ENCODE measurements at regions not wholly inside any gene's neighbourhood (a gene's known extent, or its start where the extent isn't known, plus 50 kb on each side); places are given as distances from the start of the nearest gene placed in this dataset.

DNA sequence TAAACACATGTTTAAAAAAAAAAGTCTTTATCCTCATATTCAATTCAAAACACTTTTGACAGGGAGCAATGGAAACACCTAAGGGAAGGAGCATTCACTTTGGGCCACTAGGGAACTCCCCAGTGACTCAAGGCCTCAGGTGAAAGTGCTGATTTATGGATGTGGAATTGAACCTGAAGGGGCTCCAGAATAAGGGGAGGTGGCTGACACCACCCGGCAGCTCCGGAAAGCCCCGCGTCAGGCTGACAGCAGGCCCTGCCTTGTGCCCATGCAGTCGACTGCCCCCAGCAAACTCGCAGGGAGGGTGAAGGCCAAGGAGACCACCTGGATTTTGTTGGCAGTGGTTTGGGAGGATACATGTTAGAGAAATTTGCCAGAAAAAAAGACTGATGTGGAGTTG lies 275.3 kb upstream of the NCKAP5 start:
- ChIA-PET POLR2A (no interaction called here), CTCF (interaction anchor here (0.8 to 4.5 kb wide), 16 partner anchors 8 to 1495 kb away, joined by 3 to 34 read pairs (median 7); no protein-coding TSS in a partner anchor)
- TF ChIP-seq, protein P1, sequence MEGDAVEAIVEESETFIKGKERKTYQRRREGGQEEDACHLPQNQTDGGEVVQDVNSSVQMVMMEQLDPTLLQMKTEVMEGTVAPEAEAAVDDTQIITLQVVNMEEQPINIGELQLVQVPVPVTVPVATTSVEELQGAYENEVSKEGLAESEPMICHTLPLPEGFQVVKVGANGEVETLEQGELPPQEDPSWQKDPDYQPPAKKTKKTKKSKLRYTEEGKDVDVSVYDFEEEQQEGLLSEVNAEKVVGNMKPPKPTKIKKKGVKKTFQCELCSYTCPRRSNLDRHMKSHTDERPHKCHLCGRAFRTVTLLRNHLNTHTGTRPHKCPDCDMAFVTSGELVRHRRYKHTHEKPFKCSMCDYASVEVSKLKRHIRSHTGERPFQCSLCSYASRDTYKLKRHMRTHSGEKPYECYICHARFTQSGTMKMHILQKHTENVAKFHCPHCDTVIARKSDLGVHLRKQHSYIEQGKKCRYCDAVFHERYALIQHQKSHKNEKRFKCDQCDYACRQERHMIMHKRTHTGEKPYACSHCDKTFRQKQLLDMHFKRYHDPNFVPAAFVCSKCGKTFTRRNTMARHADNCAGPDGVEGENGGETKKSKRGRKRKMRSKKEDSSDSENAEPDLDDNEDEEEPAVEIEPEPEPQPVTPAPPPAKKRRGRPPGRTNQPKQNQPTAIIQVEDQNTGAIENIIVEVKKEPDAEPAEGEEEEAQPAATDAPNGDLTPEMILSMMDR (IDR thresholded peaks at IDR 0.05; ENCODE audit: control extremely low read depth, extremely low read depth, low read depth, missing control alignments): no peak

DNA sequence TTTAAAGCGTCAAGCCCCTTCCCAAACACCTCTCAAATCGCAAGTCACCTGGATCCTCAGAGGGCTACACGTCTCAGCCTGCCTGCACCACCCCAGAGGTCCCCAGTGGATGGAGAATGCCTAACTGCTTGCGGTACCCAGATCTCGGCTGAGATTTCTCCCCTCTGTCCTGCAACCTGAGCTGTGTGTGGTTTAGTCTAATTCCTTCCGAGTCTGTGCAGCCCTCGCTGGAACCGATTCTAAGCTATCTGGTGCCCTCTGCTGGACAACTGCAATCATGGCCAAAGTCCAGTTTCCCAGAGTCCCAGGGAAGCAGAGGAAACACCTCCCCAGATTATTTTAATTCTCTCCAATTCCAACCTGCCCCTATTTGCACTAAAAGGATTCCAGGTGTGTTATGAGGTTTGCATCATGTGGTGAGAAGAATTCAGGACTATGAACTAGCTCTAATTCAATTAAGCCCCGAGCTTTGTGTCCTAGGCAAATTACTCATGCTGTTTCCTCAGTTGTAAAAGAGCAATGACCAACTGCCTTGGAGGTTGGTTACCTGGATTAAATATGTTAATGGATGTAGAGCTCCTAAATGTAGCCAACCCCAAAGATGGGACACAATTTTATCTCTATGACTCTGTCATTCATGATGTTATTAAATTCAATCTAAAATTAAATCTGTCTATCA lies 276.1 kb upstream of the NCKAP5 start:
- ChIA-PET CTCF (interaction anchor here (0.7 to 4.5 kb wide), 36 partner anchors 9 to 1496 kb away, joined by 3 to 34 read pairs (median 4); no protein-coding TSS in a partner anchor), POLR2A (no interaction called here)
- TF ChIP-seq, protein P1 (IDR thresholded peaks at IDR 0.05; ENCODE audit: control extremely low read depth, extremely low read depth, low read depth, missing control alignments): peak; percentile 92
- DNase-seq (ENCODE audit: extremely low spot score): peak; percentile 77

More for the DNA sequence above, 275.3 kb upstream of the NCKAP5 start:
- DNase-seq (ENCODE audit: extremely low spot score): no peak

DNA sequence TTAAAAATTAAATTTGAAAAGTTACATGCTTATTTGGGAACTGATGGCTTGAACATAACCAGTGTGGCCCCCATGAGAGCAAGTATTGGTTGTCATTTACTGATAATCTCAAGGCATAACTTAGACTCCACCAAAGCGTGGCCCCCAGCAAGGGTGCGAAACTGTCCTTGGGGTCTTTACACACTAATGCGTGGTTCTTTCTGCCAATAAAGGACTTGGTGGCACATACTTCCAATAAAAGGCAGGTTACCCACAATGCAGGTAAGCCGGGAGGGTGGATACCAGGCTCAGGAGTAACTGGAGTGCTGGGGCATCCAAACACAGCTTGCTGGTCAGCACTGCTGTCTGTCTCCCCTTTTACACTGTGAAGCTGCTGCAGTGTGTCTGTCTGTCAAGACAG lies 278.2 kb upstream of the NCKAP5 start:
- ChIA-PET CTCF (interaction anchor here (1.4 to 4.5 kb wide), 3 partner anchors 9 to 1299 kb away, joined by 4 to 34 read pairs (median 5); no protein-coding TSS in a partner anchor), POLR2A (no interaction called here)
- TF ChIP-seq, protein P1 (IDR thresholded peaks at IDR 0.05; ENCODE audit: control extremely low read depth, extremely low read depth, low read depth, missing control alignments): no peak
- DNase-seq (ENCODE audit: extremely low spot score): no peak

DNA sequence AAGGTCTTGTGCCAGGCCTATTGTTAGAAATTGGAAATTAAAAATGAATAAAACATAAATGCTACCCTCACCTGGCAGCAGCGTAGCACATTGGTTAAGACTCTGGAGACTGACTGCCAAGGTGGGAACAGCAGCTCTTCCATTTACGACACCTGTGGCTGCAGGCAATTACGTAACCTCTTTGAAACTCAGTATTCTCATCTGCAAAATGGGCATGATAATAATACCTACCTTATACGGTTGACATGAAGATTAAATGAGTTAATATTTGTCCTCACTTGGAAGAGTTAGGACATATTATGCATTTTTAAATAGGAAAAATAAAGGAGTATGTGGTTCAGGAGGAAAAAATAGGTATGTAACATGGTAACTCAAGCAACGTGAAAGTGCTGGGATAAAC lies 279.3 kb upstream of the NCKAP5 start:
- TF ChIP-seq, protein P1 (IDR thresholded peaks at IDR 0.05; ENCODE audit: control extremely low read depth, extremely low read depth, low read depth, missing control alignments): no peak
- POLR2A ChIA-PET: no interaction called here

DNA sequence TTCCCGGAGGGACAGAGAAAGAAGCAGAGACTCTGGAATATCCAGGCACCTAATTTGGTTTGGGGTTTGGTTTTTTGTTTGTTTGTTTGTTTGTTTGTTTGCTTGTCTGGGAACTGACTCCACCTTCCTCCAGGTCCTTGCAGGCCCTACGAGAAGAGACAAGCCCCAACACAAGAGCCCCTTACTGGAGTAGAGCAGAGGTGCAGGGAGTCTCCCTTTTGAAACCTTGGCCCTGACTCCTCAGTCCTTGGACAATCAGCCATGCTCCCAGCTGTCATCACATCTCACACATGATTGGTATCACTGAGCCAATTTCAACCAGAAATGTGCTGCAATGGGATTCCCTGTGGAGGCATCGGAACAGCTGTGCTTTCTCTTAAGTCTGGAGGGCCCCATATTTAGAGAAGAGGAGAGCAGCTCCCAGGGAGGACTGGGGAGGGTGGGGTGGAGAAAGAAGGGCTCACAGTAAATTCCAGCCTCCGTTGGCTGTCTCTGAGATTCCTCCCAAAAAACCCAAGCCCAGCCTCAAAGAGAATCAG lies 279.9 kb upstream of the NCKAP5 start:
- TF ChIP-seq, protein P1 (IDR thresholded peaks at IDR 0.05; ENCODE audit: control extremely low read depth, extremely low read depth, low read depth, missing control alignments): no peak
- no peak for DNase-seq (ENCODE audit: extremely low spot score)
- POLR2A ChIA-PET: no interaction called here
- CTCF ChIA-PET: no interaction called here

More for the DNA sequence above, 279.3 kb upstream of the NCKAP5 start:
- DNase-seq (ENCODE audit: extremely low spot score): no peak
- CTCF ChIA-PET: no interaction called here

DNA sequence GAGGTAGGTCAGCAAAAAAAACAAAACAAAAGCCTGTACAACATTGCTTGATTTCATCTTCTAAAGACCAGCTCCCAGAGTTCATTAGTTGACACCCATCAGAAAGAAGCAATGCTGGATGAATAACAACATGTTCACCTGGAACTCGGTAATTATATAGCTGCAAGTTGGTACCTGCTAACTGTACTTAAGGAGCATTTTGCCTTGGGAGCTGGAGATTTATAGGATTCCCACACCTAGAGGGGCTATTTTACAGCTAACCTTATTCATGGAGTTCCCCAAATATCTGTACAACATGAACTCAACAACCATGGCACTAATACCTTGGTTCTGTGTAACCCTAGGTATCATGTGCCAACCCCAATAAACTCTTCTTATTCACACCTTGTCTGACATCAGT lies 281.1 kb upstream of the NCKAP5 start:
- DNase-seq (ENCODE audit: extremely low spot score): no peak
- TF ChIP-seq, protein P1 (IDR thresholded peaks at IDR 0.05; ENCODE audit: control extremely low read depth, extremely low read depth, low read depth, missing control alignments): no peak
- ChIA-PET CTCF (interaction anchor here (0.9 kb wide), 1 partner anchor 13 kb away, joined by 3 read pairs; no protein-coding TSS in a partner anchor), POLR2A (no interaction called here)

Measured in GM10248 (cell line).